ENCODE measurements at regions not wholly inside any gene's neighbourhood (a gene's known extent, or its start where the extent isn't known, plus 50 kb on each side); places are given as distances from the start of the nearest gene placed in this dataset.

- Histone ChIP-seq H3K4me1 (ENCODE audit: low read depth, poor library complexity, severe bottlenecking) (no peaks in the 10 kb centered on the region), H3K27ac (no peak overlapping the region), H3K27me3 (ENCODE audit: insufficient read depth, low read depth) (no peaks in the 10 kb centered on the region), H3K4me3 (IDR thresholded peaks at IDR 0.05; ENCODE audit: insufficient read depth, low read depth, low read length) (no peak overlapping the region), H3K4me2 (no peak overlapping the region), H3K79me2 (ENCODE audit: insufficient read depth, low read depth) (no peaks in the 10 kb centered on the region), H3K36me3 (ENCODE audit: insufficient read depth) (no peaks in the 10 kb centered on the region), H3K9ac (no peak overlapping the region), H4K20me1 (ENCODE audit: insufficient read depth) (no peaks in the 10 kb centered on the region), H2AFZ (ENCODE audit: low read depth) (no peak overlapping the region)
- no peak for TF ChIP-seq CTCF (conservative IDR thresholded peaks at IDR 0.05; ENCODE audit: low read depth, low read length)
Observed at GRCh38 chr21:38567970-38568360, 69.7 kb upstream of the ERG start.

GRCh38 chr21:38569733-38570132 is 71.5 kb upstream of the ERG start:
- Histone ChIP-seq H3K36me3 (ENCODE audit: insufficient read depth) (no peaks in the 10 kb centered on the region), H3K9ac (no peak overlapping the region), H3K4me1 (ENCODE audit: low read depth, poor library complexity, severe bottlenecking) (no peaks in the 10 kb centered on the region), H3K27me3 (ENCODE audit: insufficient read depth, low read depth) (no peaks in the 10 kb centered on the region), H4K20me1 (ENCODE audit: insufficient read depth) (no peaks in the 10 kb centered on the region), H2AFZ (ENCODE audit: low read depth) (no peak overlapping the region), H3K79me2 (ENCODE audit: insufficient read depth, low read depth) (no peaks in the 10 kb centered on the region), H3K4me3 (IDR thresholded peaks at IDR 0.05; ENCODE audit: insufficient read depth, low read depth, low read length) (no peak overlapping the region), H3K27ac (no peak overlapping the region), H3K4me2 (no peak overlapping the region)
- TF ChIP-seq CTCF (conservative IDR thresholded peaks at IDR 0.05; ENCODE audit: low read depth, low read length) = no peak

GRCh38 chr21:38570596-38570995 is 72.3 kb upstream of the ERG start:
- no peaks in the 10 kb centered on the region for H3K79me2 ChIP-seq (ENCODE audit: insufficient read depth, low read depth)
- H3K36me3 ChIP-seq (ENCODE audit: insufficient read depth) = no peaks in the 10 kb centered on the region
- no peak overlapping the region for H3K27ac ChIP-seq
- no peaks in the 10 kb centered on the region for H4K20me1 ChIP-seq (ENCODE audit: insufficient read depth)
- TF ChIP-seq CTCF (conservative IDR thresholded peaks at IDR 0.05; ENCODE audit: low read depth, low read length) = no peak
- no peak overlapping the region for H2AFZ ChIP-seq (ENCODE audit: low read depth)
- no peaks in the 10 kb centered on the region for H3K4me1 ChIP-seq (ENCODE audit: low read depth, poor library complexity, severe bottlenecking)
- H3K9ac ChIP-seq = no peak overlapping the region
- no peak overlapping the region for H3K4me3 ChIP-seq (IDR thresholded peaks at IDR 0.05; ENCODE audit: insufficient read depth, low read depth, low read length)
- H3K27me3 ChIP-seq (ENCODE audit: insufficient read depth, low read depth) = no peaks in the 10 kb centered on the region
- H3K4me2 ChIP-seq = no peak overlapping the region

- Histone ChIP-seq H3K4me3 (IDR thresholded peaks at IDR 0.05; ENCODE audit: insufficient read depth, low read depth, low read length) (no peak overlapping the region), H3K79me2 (ENCODE audit: insufficient read depth, low read depth) (no peaks in the 10 kb centered on the region), H3K27me3 (ENCODE audit: insufficient read depth, low read depth) (no peaks in the 10 kb centered on the region), H3K27ac (no peak overlapping the region), H3K4me1 (ENCODE audit: low read depth, poor library complexity, severe bottlenecking) (no peaks in the 10 kb centered on the region), H3K36me3 (ENCODE audit: insufficient read depth) (no peaks in the 10 kb centered on the region), H4K20me1 (ENCODE audit: insufficient read depth) (no peaks in the 10 kb centered on the region), H3K4me2 (no peak overlapping the region), H2AFZ (ENCODE audit: low read depth) (no peak overlapping the region), H3K9ac (no peak overlapping the region)
- no peak for TF ChIP-seq CTCF (conservative IDR thresholded peaks at IDR 0.05; ENCODE audit: low read depth, low read length)
Observed at GRCh38 chr21:38574895-38575575, 76.8 kb upstream of the ERG start.

Data from KMS-11 (cell line).